Endothelial cell of umbilical vein (primary cell): ENCODE measurements at regions not wholly inside any gene's neighbourhood (a gene's known extent, or its start where the extent isn't known, plus 50 kb on each side); places are given as distances from the start of the nearest gene placed in this dataset.
A peak's percentile ranks its signal among the peaks of the same experiment; 100 is the strongest.

Source experiments
- BruUV-seq: library from RNA; stranded (reverse); fragments of 400-500 nt; replicated peaks from 2 replicates; lab custom pipeline; 2021; lab: Mats Ljungman, UMichigan
- CTCF ChIA-PET: fragments of 300-600, 350-600 bp; sonication (Branson Sonifier 250); formaldehyde crosslinking; loops from one replicate; lab custom pipeline; 2021; ENCODE audit warnings: antibody characterized with exemption, inconsistent platforms; lab: Charles Lee
- POLR2A ChIA-PET: fragments of 300-600, 350-600 bp; sonication (Branson Sonifier 250); formaldehyde crosslinking; loops from one replicate; lab custom pipeline; 2021; ENCODE audit warnings: antibody characterized with exemption, inconsistent platforms; lab: Charles Lee
- DNase-seq: peaks from one replicate; pipeline ENCODE4 v3.0.0-alpha.2; 2011; ENCODE audit warnings: low read depth, low spot score
- FAIRE-seq: peaks from 2 replicates; lab custom pipeline; 2011; peaks lifted over from hg19 to GRCh38; lab: Jason Lieb, UNC
- H2AFZ ChIP-seq: 2 replicates; pipeline ENCODE4 v1.6.0; 2012; ENCODE audit warnings: low read depth, low read length, control low read depth, inconsistent platforms
- H3K27ac ChIP-seq: 2 replicates; pipeline ENCODE4 v1.5.1; 2011; ENCODE audit warnings: low read depth, mild to moderate bottlenecking, control low read depth, low read length, moderate library complexity; ENCODE audit not compliant: insufficient read depth
- H3K27me3 ChIP-seq, 2 experiments: 2 replicates each; pipeline versions ENCODE4 v1.6.0 to v1.6.1; 2011; ENCODE audit warnings: low read length in 2 of 2, mixed read lengths in 1 of 2; ENCODE audit not compliant: control insufficient read depth in 2 of 2, insufficient read depth in 2 of 2
- H3K36me3 ChIP-seq, 2 experiments: 2 replicates in 1 of 2; 3 replicates in 1 of 2; pipeline ENCODE4 v1.5.1; 2011; ENCODE audit warnings: low read length in 2 of 2, mild to moderate bottlenecking in 1 of 2, moderate library complexity in 1 of 2; ENCODE audit not compliant: control insufficient read depth in 2 of 2, insufficient read depth in 2 of 2; ENCODE audit errors: extremely low read depth in 1 of 2
- H3K4me1 ChIP-seq: 3 replicates; pipeline ENCODE4 v1.5.1; 2011; ENCODE audit warnings: mild to moderate bottlenecking, low read length; ENCODE audit not compliant: control insufficient read depth, insufficient read depth; ENCODE audit errors: extremely low read depth
- H3K4me2 ChIP-seq: 2 replicates; pipeline ENCODE4 v1.6.1; 2011; ENCODE audit warnings: low read length, control low read depth, mixed read lengths; ENCODE audit not compliant: insufficient read depth
- H3K4me3 ChIP-seq, 3 experiments: fragments of 200-600 bp in 1 of 3; sonication (generic), shearing (Covaris generic) in 1 of 3; replicated peaks in 1 of 3; 2 replicates each; pipeline ENCODE4 v1.5.1; 2011 to 2016; ENCODE audit warnings: control low read depth in 3 of 3, low read length in 3 of 3, mild to moderate bottlenecking in 2 of 3, inconsistent platforms in 1 of 3, low read depth in 1 of 3, moderate library complexity in 1 of 3; ENCODE audit not compliant: insufficient read depth in 1 of 3
- H3K79me2 ChIP-seq: 2 replicates; pipeline ENCODE4 v1.6.0; 2012; ENCODE audit warnings: low read length, inconsistent platforms; ENCODE audit not compliant: control insufficient read depth, insufficient read depth
- H3K9ac ChIP-seq: replicated peaks from 2 replicates; pipeline ENCODE3; 2011; ENCODE audit warnings: low read length, control low read depth; ENCODE audit not compliant: insufficient read depth; ENCODE audit errors: extremely low read depth
- H3K9me1 ChIP-seq: replicated peaks from 3 replicates; pipeline ENCODE4 v1.6.0; 2011; ENCODE audit warnings: mild to moderate bottlenecking, low read length; ENCODE audit not compliant: control insufficient read depth, insufficient read depth; ENCODE audit errors: extremely low read depth
- H3K9me3 ChIP-seq: replicated peaks from 2 replicates; pipeline ENCODE4 v1.5.1; 2012; ENCODE audit warnings: low read length, inconsistent platforms; ENCODE audit not compliant: control insufficient read depth, insufficient read depth
- H4K20me1 ChIP-seq: replicated peaks from 2 replicates; pipeline ENCODE3; 2011; ENCODE audit warnings: mild to moderate bottlenecking, low read length; ENCODE audit not compliant: control insufficient read depth, insufficient read depth; ENCODE audit errors: extremely low read depth
- CTCF ChIP-seq, 2 donors: IDR thresholded peaks; 1 replicate in 1 of 2; 2 replicates in 1 of 2; pipeline ENCODE4 v1.5.1; 2011; ENCODE audit warnings: low read length in 2 of 2, mild to moderate bottlenecking in 2 of 2, moderate library complexity in 2 of 2, control low read depth in 1 of 2, inconsistent platforms in 1 of 2, low read depth in 1 of 2; ENCODE audit not compliant: insufficient read depth in 1 of 2; ENCODE audit errors: extremely low read depth in 1 of 2
- FOS ChIP-seq: IDR thresholded peaks from 2 replicates; pipeline ENCODE4 v1.6.1; 2011; ENCODE audit warnings: mild to moderate bottlenecking, low read length, moderate library complexity, borderline replicate concordance; ENCODE audit not compliant: insufficient read depth
- GATA2 ChIP-seq: IDR thresholded peaks from 2 replicates; pipeline ENCODE4 v1.7.0; 2011; ENCODE audit warnings: low read depth, mild to moderate bottlenecking, moderate library complexity, mixed read lengths, low read length; ENCODE audit not compliant: insufficient read length, insufficient read depth
- JUN ChIP-seq: IDR thresholded peaks from 2 replicates; pipeline ENCODE4 v1.6.1; 2011; ENCODE audit warnings: borderline replicate concordance, low read depth; ENCODE audit not compliant: insufficient read length, insufficient read depth
- dilution Hi-C: fragments of 300-500 bp; cut with MboI; formaldehyde crosslinking; loops from one replicate; pipeline ENCODE4 v1.15.0; 2019; ENCODE audit warnings: low sequenced_read_pairs; ENCODE audit not compliant: extremely low pct_ligation_motif_present
- intact Hi-C: fragments of 100-400 bp; cut with micrococcal nuclease; formaldehyde crosslinking; loops from one replicate; pipeline ENCODE4 v1.10.0; 2022

- dilution Hi-C loops (no loop called here), intact Hi-C loops (loop anchor here (1.0 to 2.0 kb wide), 9 partner anchors 86 to 1283 kb away; partner anchors contain the start of gene TGFBR2)
- no peaks in the 10 kb centered on the region for H3K9me1 ChIP-seq
- peak; percentile 50 to 55 for TF ChIP-seq CTCF (IDR thresholded peaks at IDR 0.05; ENCODE audit: extremely low read depth in 1 of 2, insufficient read depth in 1 of 2, low read depth in 1 of 2, low read length in 2 of 2)
- TF ChIP-seq FOS, result no peak
- no peak for TF ChIP-seq JUN
- TF ChIP-seq GATA2, result peak; percentile 35
- H3K36me3 ChIP-seq, result no peaks in the 10 kb centered on the region
- no peaks in the 10 kb centered on the region for H3K27me3 ChIP-seq
- ChIA-PET CTCF (interaction anchor here (0.6 to 5.4 kb wide), 110 partner anchors 9 to 1532 kb away, joined by 3 to 220 read pairs (median 5); partner anchors contain the start of genes RBMS3 and TGFBR2), POLR2A (interaction anchor here (0.5 to 1.0 kb wide), 4 partner anchors 82 to 460 kb away, joined by 3 read pairs; no protein-coding TSS in a partner anchor)
- H3K79me2 ChIP-seq, result no peaks in the 10 kb centered on the region
- H4K20me1 ChIP-seq, result no peaks in the 10 kb centered on the region
- H3K4me3 ChIP-seq, result no peak overlapping the region
- no TSS peak for BruUV-seq
- no peak overlapping the region for H3K9ac ChIP-seq
- peak; percentile 66 for FAIRE-seq
- no peak overlapping the region for H2AFZ ChIP-seq
- no peak overlapping the region for H3K27ac ChIP-seq
- no peak overlapping the region for H3K4me2 ChIP-seq
- DNase-seq, result peak; percentile 78
- H3K4me1 ChIP-seq, result peaks cover 17% of the 10 kb centered on the region
- no peaks in the 10 kb centered on the region for H3K9me3 ChIP-seq
Observed at GRCh38 chr3:30199096-30199759, 407.2 kb upstream of the TGFBR2 start.
